AG04449 (cell line): ENCODE measurements at regions not wholly inside any gene's neighbourhood (a gene's known extent, or its start where the extent isn't known, plus 50 kb on each side); places are given as distances from the start of the nearest gene placed in this dataset.

ENCODE experiments used
- CTCF ChIA-PET: fragments of 350-600 bp; formaldehyde crosslinking; extraction: SDS; loops from one replicate; lab custom pipeline; 2021; ENCODE audit warnings: antibody characterized with exemption; lab: Yijun Ruan, JAX
- POLR2A ChIA-PET: fragments of 400-600, 350-600 bp; formaldehyde crosslinking; extraction: SDS; loops from one replicate; lab custom pipeline; 2020; ENCODE audit warnings: antibody characterized with exemption, inconsistent platforms; lab: Yijun Ruan, JAX
- DNase-seq: peaks from one replicate; pipeline ENCODE4 v3.0.0-alpha.2; 2010; ENCODE audit warnings: low read depth, low spot score
- H3K4me3 ChIP-seq: 2 replicates; pipeline ENCODE4 v1.5.1; 2011; ENCODE audit warnings: low read depth, mild to moderate bottlenecking, control low read depth, low read length
- CTCF ChIP-seq: IDR thresholded peaks from one replicate; pipeline ENCODE4 v1.5.1; 2011; ENCODE audit warnings: mild to moderate bottlenecking, moderate library complexity, low read length, control low read depth, inconsistent platforms; ENCODE audit not compliant: insufficient read depth; ENCODE audit errors: missing control alignments

- no peak overlapping the region for H3K4me3 ChIP-seq
- CTCF ChIA-PET, result interaction anchor here (0.9 kb wide), 1 partner anchor 584 kb away, joined by 3 read pairs; no protein-coding TSS in a partner anchor
- no peak for TF ChIP-seq CTCF
- POLR2A ChIA-PET, result no interaction called here
- no peak for DNase-seq
These were observed 649.4 kb upstream of the ZEB2 start for GRCh38 chr2:145169285-145169684.

- no peak for TF ChIP-seq CTCF
- CTCF ChIA-PET, result no interaction called here
- DNase-seq, result no peak
- H3K4me3 ChIP-seq, result no peak overlapping the region
- POLR2A ChIA-PET, result no interaction called here
These were observed 648.2 kb upstream of the ZEB2 start for GRCh38 chr2:145168091-145168490.

GRCh38 chr2:145166731-145167302 lies 646.9 kb upstream of the ZEB2 start:
- CTCF ChIA-PET, result no interaction called here
- no peak for TF ChIP-seq CTCF

GRCh38 chr2:145161656-145162055 lies 641.7 kb upstream of the ZEB2 start:
- ChIA-PET CTCF (interaction anchor here (1.0 kb wide), 1 partner anchor 63 kb away, joined by 3 read pairs; no protein-coding TSS in a partner anchor), POLR2A (no interaction called here)
- TF ChIP-seq CTCF, result no peak
- H3K4me3 ChIP-seq, result no peak overlapping the region
- no peak for DNase-seq

More at GRCh38 chr2:145166731-145167302, 646.9 kb upstream of the ZEB2 start:
- H3K4me3 ChIP-seq, result no peak overlapping the region
- DNase-seq, result no peak
- POLR2A ChIA-PET, result no interaction called here

GRCh38 chr2:145160855-145161254 lies 640.9 kb upstream of the ZEB2 start:
- H3K4me3 ChIP-seq, result no peak overlapping the region
- no peak for TF ChIP-seq CTCF
- ChIA-PET CTCF (interaction anchor here (1.0 kb wide), 1 partner anchor 62 kb away, joined by 3 read pairs; no protein-coding TSS in a partner anchor), POLR2A (interaction anchor here (0.6 kb wide), 1 partner anchor 8 kb away, joined by 4 read pairs; no protein-coding TSS in a partner anchor)
- DNase-seq, result no peak

- ChIA-PET POLR2A (no interaction called here), CTCF (no interaction called here)
- DNase-seq, result no peak
- TF ChIP-seq CTCF, result no peak
- H3K4me3 ChIP-seq, result no peak overlapping the region
These were observed 639.8 kb upstream of the ZEB2 start for GRCh38 chr2:145159676-145160075.
